Neural cell (in vitro differentiated cells): ENCODE measurements at regions not wholly inside any gene's neighbourhood (a gene's known extent, or its start where the extent isn't known, plus 50 kb on each side); places are given as distances from the start of the nearest gene placed in this dataset.

Experiments
- H2AFZ ChIP-seq: fragments of 200-600, 300-800 bp; sonication (generic), shearing (Covaris generic); 2 replicates; pipeline ENCODE4 v1.6.0; 2014; ENCODE audit warnings: low read depth, mild to moderate bottlenecking, antibody characterized with exemption, low read length, moderate library complexity
- H3F3A ChIP-seq: fragments of 200-600 bp; shearing (Covaris generic); 2 replicates; pipeline ENCODE4 v1.6.1; 2016; ENCODE audit warnings: mild to moderate bottlenecking, moderate library complexity, mixed read lengths, antibody characterized with exemption, low read length; ENCODE audit not compliant: insufficient read depth, poor library complexity, severe bottlenecking
- H3K27ac ChIP-seq: fragments of 200-600, 300-800 bp; sonication (generic), shearing (Covaris generic); 2 replicates; pipeline ENCODE4 v1.5.1; 2014; ENCODE audit warnings: mild to moderate bottlenecking, low read length, moderate library complexity
- H3K27me3 ChIP-seq: fragments of 300-800, 200-600 bp; sonication (generic), shearing (Covaris generic); 2 replicates; pipeline ENCODE4 v1.6.0; 2014; ENCODE audit warnings: mild to moderate bottlenecking, low read depth, low read length, moderate library complexity; ENCODE audit not compliant: insufficient read depth
- H3K36me3 ChIP-seq: fragments of 300-800, 200-600 bp; sonication (generic), shearing (Covaris generic); 2 replicates; pipeline ENCODE4 v1.5.1; 2014; ENCODE audit warnings: mild to moderate bottlenecking, antibody characterized with exemption, low read length, moderate library complexity; ENCODE audit not compliant: insufficient read depth
- H3K4me2 ChIP-seq: fragments of 300-800, 200-600 bp; sonication (generic), shearing (Covaris generic); 2 replicates; pipeline ENCODE4 v1.6.0; 2014; ENCODE audit warnings: mild to moderate bottlenecking, low read length
- H3K4me3 ChIP-seq: fragments of 300-800, 200-600 bp; sonication (generic), shearing (Covaris generic); 2 replicates; pipeline ENCODE4 v1.5.1; 2014; ENCODE audit warnings: mild to moderate bottlenecking, low read length, moderate library complexity
- H3K79me2 ChIP-seq: fragments of 200-600 bp; shearing (Covaris generic); replicated peaks from 2 replicates; pipeline ENCODE4 v1.6.0; 2014; ENCODE audit warnings: mild to moderate bottlenecking, low read length, moderate library complexity; ENCODE audit not compliant: insufficient read depth
- H3K9ac ChIP-seq: fragments of 300-800, 200-600 bp; sonication (generic), shearing (Covaris generic); 2 replicates; pipeline ENCODE4 v1.6.1; 2016; ENCODE audit warnings: mild to moderate bottlenecking, low read length, mixed read lengths
- H3K9me2 ChIP-seq: fragments of 200-600 bp; shearing (Covaris generic); 2 replicates; pipeline ENCODE4 v1.6.1; 2016; ENCODE audit warnings: mild to moderate bottlenecking, low read length, mixed read lengths; ENCODE audit not compliant: insufficient read depth
- H3K9me3 ChIP-seq: fragments of 200-600, 300-800 bp; sonication (generic), shearing (Covaris generic); 2 replicates; pipeline ENCODE4 v1.6.1; 2016; ENCODE audit warnings: mild to moderate bottlenecking, mixed run types, low read length, moderate library complexity, mixed read lengths
- H4K20me1 ChIP-seq: fragments of 200-600 bp; shearing (Covaris generic); 2 replicates; pipeline ENCODE4 v1.6.1; 2016; ENCODE audit warnings: mild to moderate bottlenecking, mixed run types; ENCODE audit not compliant: insufficient read depth
- EP300 ChIP-seq: fragments of 450-650 bp; conservative IDR thresholded peaks from 2 replicates; pipeline ENCODE4 v1.6.1; 2014; ENCODE audit warnings: antibody characterized with exemption, mild to moderate bottlenecking, moderate library complexity; ENCODE audit not compliant: poor library complexity, severe bottlenecking
- EZH2 ChIP-seq: fragments of 200-600, 300-800 bp; shearing (Covaris generic), sonication (generic); IDR thresholded peaks from 2 replicates; pipeline ENCODE4 v1.6.1; 2014; ENCODE audit warnings: antibody characterized with exemption, low read length, borderline replicate concordance, mild to moderate bottlenecking; ENCODE audit not compliant: insufficient read depth, poor library complexity, severe bottlenecking
- MXI1 ChIP-seq: fragments of 450-650 bp; conservative IDR thresholded peaks from 2 replicates; pipeline ENCODE4 v1.6.1; 2014; ENCODE audit warnings: antibody characterized with exemption, mild to moderate bottlenecking; ENCODE audit not compliant: poor library complexity, severe bottlenecking
- POLR2AphosphoS5 ChIP-seq: IDR thresholded peaks from 2 replicates; pipeline ENCODE4 v1.6.1; 2012
- RAD21 ChIP-seq: fragments of 450-650 bp; conservative IDR thresholded peaks from 2 replicates; pipeline ENCODE4 v1.6.1; 2014; ENCODE audit warnings: antibody characterized with exemption, mild to moderate bottlenecking, moderate library complexity
- REST ChIP-seq: IDR thresholded peaks from 2 replicates; pipeline ENCODE4 v1.6.1; 2012; ENCODE audit warnings: borderline replicate concordance
- SMC3 ChIP-seq: fragments of 450-650 bp; conservative IDR thresholded peaks from 2 replicates; pipeline ENCODE4 v1.6.1; 2014; ENCODE audit warnings: antibody characterized with exemption, mild to moderate bottlenecking, moderate library complexity; ENCODE audit not compliant: poor library complexity
- TAF1 ChIP-seq: IDR thresholded peaks from 2 replicates; pipeline ENCODE4 v1.6.1; 2012; ENCODE audit warnings: low read depth
- TF ChIP-seq, protein P1 (sequence below): fragments of 450-650 bp; IDR thresholded peaks from 2 replicates; pipeline ENCODE4 v1.5.1; 2014; ENCODE audit warnings: antibody characterized with exemption, mild to moderate bottlenecking, moderate library complexity; ENCODE audit not compliant: poor library complexity, severe bottlenecking

DNA sequence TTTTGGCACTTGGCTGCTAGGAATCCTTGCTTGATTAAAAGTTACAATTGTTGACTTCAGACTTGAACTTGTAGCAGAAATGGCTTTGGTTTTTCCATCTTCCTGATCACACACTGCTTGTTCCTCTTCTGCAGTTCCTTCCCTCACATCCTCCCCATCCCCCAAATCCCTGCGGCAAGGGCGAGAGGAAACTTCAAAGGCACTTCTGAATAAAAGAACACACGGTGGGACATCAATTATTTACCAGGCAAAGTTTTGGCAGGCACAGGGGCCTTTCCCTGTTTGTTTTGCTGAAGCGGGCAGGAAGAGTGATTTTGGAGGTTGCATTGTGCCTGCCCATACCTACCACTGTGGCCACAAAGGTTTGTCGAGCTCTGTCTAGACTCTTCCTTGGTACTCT lies 260.9 kb downstream of the KIF4B start:
- no peak overlapping the region for H3K4me3 ChIP-seq
- no peaks in the 10 kb centered on the region for H4K20me1 ChIP-seq
- no peak for TF ChIP-seq MXI1
- no peak for TF ChIP-seq POLR2AphosphoS5
- TF ChIP-seq EP300 = no peak
- no peak for TF ChIP-seq SMC3
- no peak for TF ChIP-seq EZH2
- TF ChIP-seq, protein P1, sequence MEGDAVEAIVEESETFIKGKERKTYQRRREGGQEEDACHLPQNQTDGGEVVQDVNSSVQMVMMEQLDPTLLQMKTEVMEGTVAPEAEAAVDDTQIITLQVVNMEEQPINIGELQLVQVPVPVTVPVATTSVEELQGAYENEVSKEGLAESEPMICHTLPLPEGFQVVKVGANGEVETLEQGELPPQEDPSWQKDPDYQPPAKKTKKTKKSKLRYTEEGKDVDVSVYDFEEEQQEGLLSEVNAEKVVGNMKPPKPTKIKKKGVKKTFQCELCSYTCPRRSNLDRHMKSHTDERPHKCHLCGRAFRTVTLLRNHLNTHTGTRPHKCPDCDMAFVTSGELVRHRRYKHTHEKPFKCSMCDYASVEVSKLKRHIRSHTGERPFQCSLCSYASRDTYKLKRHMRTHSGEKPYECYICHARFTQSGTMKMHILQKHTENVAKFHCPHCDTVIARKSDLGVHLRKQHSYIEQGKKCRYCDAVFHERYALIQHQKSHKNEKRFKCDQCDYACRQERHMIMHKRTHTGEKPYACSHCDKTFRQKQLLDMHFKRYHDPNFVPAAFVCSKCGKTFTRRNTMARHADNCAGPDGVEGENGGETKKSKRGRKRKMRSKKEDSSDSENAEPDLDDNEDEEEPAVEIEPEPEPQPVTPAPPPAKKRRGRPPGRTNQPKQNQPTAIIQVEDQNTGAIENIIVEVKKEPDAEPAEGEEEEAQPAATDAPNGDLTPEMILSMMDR = no peak
- no peak for TF ChIP-seq TAF1
- no peak for TF ChIP-seq REST
- no peak for TF ChIP-seq RAD21
- H3K9me3 ChIP-seq = no peaks in the 10 kb centered on the region
- H3K4me2 ChIP-seq = no peak overlapping the region
- H3F3A ChIP-seq = no peaks in the 10 kb centered on the region
- H3K27me3 ChIP-seq = no peaks in the 10 kb centered on the region
- no peaks in the 10 kb centered on the region for H3K79me2 ChIP-seq
- no peak overlapping the region for H3K27ac ChIP-seq
- no peak overlapping the region for H2AFZ ChIP-seq
- H3K36me3 ChIP-seq = no peaks in the 10 kb centered on the region
- H3K9me2 ChIP-seq = no peaks in the 10 kb centered on the region
- H3K9ac ChIP-seq = no peak overlapping the region

DNA sequence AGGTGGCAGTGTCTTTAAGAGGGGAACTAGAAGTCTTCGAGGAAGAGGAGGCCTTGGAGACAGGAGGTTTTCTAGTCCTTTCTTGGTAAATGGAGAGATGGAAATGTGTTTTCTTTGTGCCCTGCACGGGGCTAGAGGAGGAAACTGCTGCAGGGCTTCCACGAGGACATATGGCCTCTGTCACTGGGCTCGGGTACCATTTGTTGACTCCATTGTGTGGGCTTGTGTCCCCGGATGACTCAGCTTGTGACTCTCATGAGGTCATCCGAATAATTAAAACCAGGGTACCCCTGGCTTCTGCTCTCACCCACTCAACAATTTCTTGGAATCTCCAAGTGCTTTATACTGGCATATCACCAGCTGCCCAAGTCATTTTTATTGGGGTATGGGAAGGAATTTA lies 261.7 kb downstream of the KIF4B start:
- Histone ChIP-seq H3K9me3 (no peaks in the 10 kb centered on the region), H2AFZ (no peak overlapping the region), H3K36me3 (no peaks in the 10 kb centered on the region), H3F3A (no peaks in the 10 kb centered on the region), H3K4me2 (no peak overlapping the region), H3K4me3 (no peak overlapping the region), H3K27ac (no peak overlapping the region), H3K79me2 (no peaks in the 10 kb centered on the region), H3K27me3 (no peaks in the 10 kb centered on the region), H3K9me2 (no peaks in the 10 kb centered on the region), H4K20me1 (no peaks in the 10 kb centered on the region), H3K9ac (no peak overlapping the region)
- TF ChIP-seq RAD21 (no peak), EZH2 (no peak), SMC3 (no peak), EP300 (no peak), MXI1 (no peak), POLR2AphosphoS5 (no peak), TAF1 (no peak), REST (no peak)
- TF ChIP-seq, protein P1 = no peak
